ENCODE measurements at regions not wholly inside any gene's neighbourhood (a gene's known extent, or its start where the extent isn't known, plus 50 kb on each side); places are given as distances from the start of the nearest gene placed in this dataset.

DNA sequence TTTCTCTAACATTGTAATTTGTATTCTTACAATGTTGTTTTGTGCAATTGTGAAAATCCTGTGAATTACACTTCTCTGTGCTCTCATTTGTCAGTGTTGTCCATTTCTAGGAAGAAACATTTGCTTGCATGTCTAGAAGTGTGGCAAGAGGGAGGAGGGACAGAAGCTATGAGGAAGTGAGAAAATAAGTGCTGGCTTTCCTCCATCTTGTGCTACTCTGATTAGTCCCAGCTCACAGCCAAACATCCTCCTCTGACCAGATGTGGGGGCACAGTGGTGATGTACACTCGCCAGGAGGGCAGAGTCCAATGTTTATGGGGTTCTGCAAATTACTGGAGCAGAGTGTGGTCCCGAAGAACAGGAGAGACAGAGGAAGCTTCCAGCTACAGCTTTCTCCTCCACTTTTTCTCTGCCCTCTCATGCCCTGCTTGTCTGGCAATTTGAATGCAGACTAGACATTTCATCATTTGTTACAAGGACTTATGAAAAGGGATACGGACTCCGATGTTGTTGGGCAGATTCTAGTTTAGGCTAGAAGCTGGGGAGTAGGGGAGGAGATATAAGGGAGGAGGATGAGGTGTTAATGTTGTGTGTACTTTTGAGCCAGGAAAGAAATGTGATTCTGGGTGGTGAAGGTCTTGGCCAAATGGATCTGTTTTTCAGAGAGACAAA, 131.0 kb upstream of the C1GALT1 start:
- peak in 2 of 3 donors; percentile 8 to 16 for DNase-seq

GRCh38 chr7:7054252-7054830, 128.0 kb upstream of the C1GALT1 start:
- no peak for DNase-seq

GRCh38 chr7:7060828-7061599, 121.3 kb upstream of the C1GALT1 start:
- DNase-seq = no peak

GRCh38 chr7:7077945-7078344, 104.4 kb upstream of the C1GALT1 start:
- no peak for DNase-seq

GRCh38 chr7:7080802-7081201, 101.5 kb upstream of the C1GALT1 start:
- no peak for DNase-seq

DNA sequence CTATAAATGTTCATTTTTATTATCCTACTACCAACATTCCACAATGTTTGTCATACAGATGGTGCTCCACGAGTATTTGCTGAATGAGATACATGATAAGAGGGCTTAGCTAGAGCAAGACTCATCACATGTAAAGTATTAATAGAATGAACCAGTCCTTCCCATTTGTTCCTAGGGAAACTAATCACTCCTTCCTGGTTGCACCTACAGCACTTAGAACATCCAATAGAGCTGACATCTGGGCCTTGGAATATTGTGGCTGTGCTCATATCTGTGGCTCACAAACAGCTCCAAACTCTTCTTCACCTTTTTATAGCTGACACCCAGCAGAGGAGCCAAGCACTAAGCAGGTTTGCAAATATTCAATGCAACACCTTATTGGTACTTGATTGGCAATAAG, 91.9 kb upstream of the C1GALT1 start:
- DNase-seq = no peak

DNA sequence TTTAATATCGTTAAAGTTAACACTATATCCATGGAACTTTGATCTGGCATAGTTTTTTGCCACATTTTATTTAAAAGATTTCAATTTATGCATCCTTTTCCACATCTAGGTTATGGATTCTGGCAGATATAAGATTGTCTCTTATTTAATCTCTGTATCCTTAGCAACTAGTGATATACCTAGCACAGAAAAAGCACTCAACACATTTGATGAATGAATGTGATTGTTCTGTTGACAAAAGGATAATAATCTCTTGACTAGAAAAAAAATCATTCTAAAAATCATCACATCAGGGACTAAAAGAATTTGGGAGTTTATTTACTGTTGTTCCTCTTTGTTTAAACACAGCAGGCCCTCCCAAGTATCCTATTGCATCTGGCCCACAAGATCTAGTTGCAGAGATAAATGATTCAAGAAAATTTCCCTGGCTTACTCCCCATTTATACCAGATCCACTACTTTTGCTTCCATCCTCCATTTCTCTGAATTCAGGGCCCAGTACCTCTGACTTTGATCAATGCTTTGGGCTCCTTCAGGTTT, 84.0 kb upstream of the C1GALT1 start:
- DNase-seq = no peak

DNA sequence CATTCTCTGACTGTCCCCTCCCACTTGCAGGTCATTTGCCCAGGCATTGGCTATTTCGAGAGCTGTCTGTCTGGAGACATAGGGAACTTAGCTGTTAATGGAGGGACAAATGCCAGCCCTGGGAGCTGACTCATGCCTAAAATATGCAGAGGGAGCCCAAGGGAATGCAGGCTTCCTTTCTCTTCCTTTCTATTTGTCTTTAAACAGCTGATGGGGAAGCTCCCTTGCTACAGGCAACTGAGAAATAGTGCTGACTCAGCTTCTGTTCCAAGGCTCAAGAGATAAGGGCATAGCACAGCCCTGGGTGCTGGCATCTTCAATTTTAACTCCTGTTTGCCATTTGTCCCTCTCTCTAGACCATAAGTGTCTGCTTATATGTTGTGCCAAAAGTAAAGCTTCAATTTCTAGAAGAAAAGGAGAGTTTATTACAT, 82.7 kb upstream of the C1GALT1 start:
- peak; percentile 75 to 88 (median 84) for DNase-seq

GRCh38 chr7:7100432-7100849, 81.9 kb upstream of the C1GALT1 start:
- DNase-seq = peak in 1 of 3 donors; percentile 20

GRCh38 chr7:7102906-7103305, 79.4 kb upstream of the C1GALT1 start:
- DNase-seq = no peak

DNA sequence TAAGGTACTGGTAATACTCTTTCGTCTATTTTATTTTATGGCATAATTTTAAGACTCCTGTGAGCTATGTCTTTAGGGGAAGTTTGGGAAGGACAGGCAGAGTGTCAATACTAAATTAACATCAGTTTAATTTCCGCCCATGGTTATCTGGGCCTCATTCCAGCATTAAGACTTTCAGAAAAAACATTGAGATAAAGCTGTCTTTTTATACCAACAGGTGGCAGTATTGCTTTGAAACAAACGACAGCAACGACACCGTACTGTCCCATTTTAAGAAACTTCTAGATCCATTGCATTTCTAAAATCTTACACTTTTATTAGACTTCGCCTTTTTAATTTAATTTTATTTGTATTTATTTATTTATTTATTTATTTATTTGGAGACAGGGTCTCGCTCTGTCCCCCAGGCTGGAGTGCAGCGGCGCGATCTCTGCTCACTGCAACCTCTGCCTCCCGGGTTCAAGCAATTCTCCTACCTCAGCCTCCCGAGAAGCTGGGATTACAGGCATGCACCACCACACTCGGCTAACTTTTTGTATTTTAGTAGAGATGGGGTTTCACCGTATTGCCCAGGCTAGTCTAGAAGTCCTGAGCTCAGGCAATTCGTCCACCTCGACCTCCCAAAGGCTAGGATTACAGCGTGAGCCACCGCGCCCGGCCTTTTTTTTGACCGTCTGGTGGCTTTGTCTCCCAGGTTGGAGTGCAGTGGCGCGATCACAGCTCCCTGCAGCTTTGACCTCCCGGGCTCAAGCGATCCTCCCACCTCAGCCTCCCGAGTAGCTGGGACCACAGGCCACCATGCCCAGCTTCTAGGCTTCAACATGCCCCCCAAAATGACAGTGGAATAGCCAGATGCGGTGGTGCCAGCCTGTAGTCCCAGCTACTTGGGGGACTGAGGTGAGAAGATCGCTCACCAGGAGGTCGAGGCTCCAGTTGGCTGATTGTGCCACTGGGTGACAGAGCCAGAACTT, 78.7 kb upstream of the C1GALT1 start:
- peak; percentile 38 to 69 (median 55) for DNase-seq

GRCh38 chr7:7104314-7104698, 78.0 kb upstream of the C1GALT1 start:
- DNase-seq = no peak

GRCh38 chr7:7104971-7105370, 77.4 kb upstream of the C1GALT1 start:
- no peak for DNase-seq

- DNase-seq = no peak
Measured at GRCh38 chr7:7105800-7106582, 76.4 kb upstream of the C1GALT1 start.

DNA sequence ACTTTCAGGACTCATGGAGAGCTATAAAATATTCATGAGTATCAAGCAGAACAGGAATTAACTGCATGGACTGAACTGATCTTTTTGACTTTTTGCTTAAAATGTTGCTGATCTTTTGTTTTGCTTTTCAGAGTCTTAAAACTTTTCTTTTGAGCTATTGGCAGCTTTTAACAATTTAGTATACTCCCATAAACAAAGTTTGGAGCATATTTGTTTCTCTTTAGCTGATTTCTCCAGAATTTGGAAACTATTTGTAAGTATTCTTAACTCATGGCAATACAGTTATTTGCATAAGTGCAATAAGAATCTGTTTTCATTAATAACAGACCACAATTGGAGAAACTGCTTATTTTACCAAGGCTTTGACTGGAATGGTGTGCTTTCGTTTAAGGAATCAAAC, 73.4 kb upstream of the C1GALT1 start:
- no peak for DNase-seq

DNA sequence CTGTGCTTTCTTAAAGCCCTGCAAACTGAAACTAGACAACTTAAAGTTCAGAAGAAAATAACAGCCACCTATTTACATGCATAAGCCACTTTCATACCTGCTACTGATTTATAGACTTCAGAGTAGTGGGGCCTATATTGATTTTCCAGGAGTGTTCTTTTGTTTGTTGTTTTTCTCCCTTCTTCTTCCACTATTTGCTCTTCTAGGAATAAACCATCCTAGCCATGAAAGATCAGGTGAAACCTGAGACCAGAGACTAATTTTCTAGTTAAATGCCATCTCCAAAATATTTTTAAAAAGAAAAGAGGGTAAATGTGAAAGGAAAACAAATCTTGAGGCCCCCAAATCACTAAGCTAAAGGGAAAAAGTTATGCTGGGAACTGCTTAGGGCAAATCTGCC, 72.4 kb upstream of the C1GALT1 start:
- no peak for DNase-seq

DNA sequence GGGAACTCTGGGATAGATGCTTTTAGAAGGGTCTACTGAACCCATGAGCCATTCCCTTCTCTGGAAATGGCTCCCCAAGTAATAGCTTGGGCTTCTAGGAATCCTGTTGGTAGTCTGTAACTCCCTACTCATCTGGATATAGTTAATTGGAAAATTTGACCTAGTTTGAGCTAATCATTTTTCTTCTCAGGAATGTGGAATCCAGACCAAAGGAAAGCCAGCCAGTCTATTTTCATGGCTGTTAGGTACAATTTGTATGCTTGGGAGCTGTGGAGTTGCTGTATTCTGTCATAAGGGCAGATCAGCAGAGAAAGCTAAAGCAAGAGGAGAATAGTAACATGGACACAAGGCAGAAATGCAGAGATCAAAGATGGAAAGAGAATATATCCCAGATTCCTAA, 71.6 kb upstream of the C1GALT1 start:
- no peak for DNase-seq

- no peak for DNase-seq
Measured at GRCh38 chr7:7112868-7113267, 69.5 kb upstream of the C1GALT1 start.

DNA sequence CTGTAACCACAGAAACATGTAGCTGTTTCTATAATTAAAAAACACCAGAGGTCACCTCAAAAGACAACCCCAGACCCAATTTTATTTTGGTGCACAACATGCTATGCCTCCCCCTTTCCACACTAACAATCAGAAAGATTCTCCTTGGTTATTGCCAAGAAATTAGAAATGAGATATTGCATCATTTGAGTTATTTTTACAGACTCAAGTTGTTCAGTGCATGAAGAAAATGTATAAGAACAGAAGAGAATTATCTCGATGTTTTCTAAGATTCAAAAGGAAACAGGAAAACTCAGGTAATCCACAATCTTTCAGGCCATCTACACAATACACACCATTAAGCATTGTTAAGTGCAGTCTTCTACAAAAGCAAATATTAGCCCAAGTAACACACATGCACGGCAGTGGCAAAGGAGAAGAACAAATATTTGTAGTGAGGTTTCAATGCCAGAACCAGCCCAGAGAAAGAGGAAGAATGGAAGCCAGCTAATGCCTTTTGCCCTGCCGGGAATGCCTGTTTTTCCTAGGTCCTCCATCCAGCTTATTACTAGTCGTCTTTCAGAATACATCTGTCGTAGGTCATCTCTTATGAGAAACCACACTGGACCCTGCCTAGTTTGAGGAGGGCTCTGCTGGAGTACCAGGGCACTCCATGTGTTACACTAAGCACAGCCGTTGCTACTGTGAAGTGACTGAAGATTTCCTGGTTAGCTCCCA, 67.6 kb upstream of the C1GALT1 start:
- no peak for DNase-seq

DNA sequence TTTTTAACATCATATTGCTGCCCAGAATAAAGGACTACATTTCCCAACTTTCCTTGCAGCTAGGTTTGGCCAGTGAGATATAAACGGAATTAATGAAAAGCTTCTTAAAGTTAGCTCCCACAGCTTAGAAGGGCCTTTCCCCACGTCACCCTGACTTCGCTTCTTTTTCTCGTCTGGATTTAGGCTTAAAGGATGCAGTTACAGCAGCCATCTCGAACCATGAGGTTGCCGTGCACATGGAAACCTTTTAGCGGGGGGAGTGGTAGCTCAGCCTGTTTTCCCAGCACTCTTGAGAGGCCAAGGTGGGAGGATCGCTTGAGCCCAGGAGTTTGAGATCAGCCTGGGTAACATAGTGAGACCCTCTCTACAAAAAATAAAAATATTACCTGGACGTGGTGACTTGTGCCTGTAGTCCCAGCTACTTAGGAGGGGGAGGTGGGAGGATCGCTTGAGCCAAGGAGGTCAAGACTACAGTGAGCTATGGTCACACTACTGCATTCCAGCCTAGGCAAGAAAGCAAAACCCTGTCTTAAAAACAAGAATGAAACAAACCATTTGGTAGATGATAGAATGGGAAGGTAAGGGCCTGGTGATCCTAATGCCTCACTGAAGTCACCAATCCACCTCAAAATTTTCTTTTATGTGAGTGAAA, 64.3 kb upstream of the C1GALT1 start:
- no peak for DNase-seq

Measured in muscle of back (tissue), 3 donors.